GM12872 (cell line): ENCODE measurements at regions not wholly inside any gene's neighbourhood (a gene's known extent, or its start where the extent isn't known, plus 50 kb on each side); places are given as distances from the start of the nearest gene placed in this dataset.

Source experiments
- CTCF ChIP-seq: IDR thresholded peaks from 3 replicates; pipeline ENCODE4 v1.5.1; 2011; ENCODE audit warnings: low read depth, mild to moderate bottlenecking, low read length, moderate library complexity; ENCODE audit not compliant: insufficient read depth

GRCh38 chr12:14113031-14113430, 131.6 kb upstream of the GRIN2B start:
- no peak for TF ChIP-seq CTCF

- TF ChIP-seq CTCF: no peak
Observed at GRCh38 chr12:14126692-14127091, 145.3 kb upstream of the GRIN2B start.

GRCh38 chr12:14129611-14130195, 148.3 kb upstream of the GRIN2B start:
- TF ChIP-seq CTCF: no peak

GRCh38 chr12:14135996-14136395, 154.6 kb upstream of the GRIN2B start:
- TF ChIP-seq CTCF: no peak

GRCh38 chr12:14138495-14138894, 157.1 kb upstream of the GRIN2B start:
- TF ChIP-seq CTCF: peak; percentile 38; the same call in 1 of the 3 replicates

- TF ChIP-seq CTCF: no peak
Observed at GRCh38 chr12:14148489-14149270, 167.3 kb upstream of the GRIN2B start.

GRCh38 chr12:14153803-14154202, 172.4 kb upstream of the GRIN2B start:
- TF ChIP-seq CTCF: no peak
